SK-N-MC (cell line): ENCODE measurements at regions not wholly inside any gene's neighbourhood (a gene's known extent, or its start where the extent isn't known, plus 50 kb on each side); places are given as distances from the start of the nearest gene placed in this dataset.

Experiments
- EZH2 ChIP-seq: fragments of 200-600 bp; sonication (generic); IDR thresholded peaks from one replicate; pipeline ENCODE4 v1.6.1; 2017; ENCODE audit warnings: antibody characterized with exemption
- POLR2AphosphoS5 ChIP-seq: IDR thresholded peaks from 2 replicates; pipeline ENCODE4 v1.6.1; 2012; ENCODE audit warnings: mild to moderate bottlenecking, low read depth, low read length, borderline replicate concordance

- TF ChIP-seq EZH2 (no peak), POLR2AphosphoS5 (no peak)
Measured at GRCh38 chr1:234954613-234955012, 174.0 kb downstream of the TOMM20 start.
